ENCODE measurements at regions not wholly inside any gene's neighbourhood (a gene's known extent, or its start where the extent isn't known, plus 50 kb on each side); places are given as distances from the start of the nearest gene placed in this dataset.

GRCh38 chr5:174610968-174611367 lies 113.4 kb upstream of the MSX2 start:
- TF ChIP-seq CTCF (conservative IDR thresholded peaks at IDR 0.05; ENCODE audit: low read length) (no peak), EZH2phosphoT487 (IDR thresholded peaks at IDR 0.05; ENCODE audit: borderline replicate concordance, low read depth, low read length) (no peak)

All from OCI-LY7 (cell line).